ENCODE measurements at regions not wholly inside any gene's neighbourhood (a gene's known extent, or its start where the extent isn't known, plus 50 kb on each side); places are given as distances from the start of the nearest gene placed in this dataset.

DNA sequence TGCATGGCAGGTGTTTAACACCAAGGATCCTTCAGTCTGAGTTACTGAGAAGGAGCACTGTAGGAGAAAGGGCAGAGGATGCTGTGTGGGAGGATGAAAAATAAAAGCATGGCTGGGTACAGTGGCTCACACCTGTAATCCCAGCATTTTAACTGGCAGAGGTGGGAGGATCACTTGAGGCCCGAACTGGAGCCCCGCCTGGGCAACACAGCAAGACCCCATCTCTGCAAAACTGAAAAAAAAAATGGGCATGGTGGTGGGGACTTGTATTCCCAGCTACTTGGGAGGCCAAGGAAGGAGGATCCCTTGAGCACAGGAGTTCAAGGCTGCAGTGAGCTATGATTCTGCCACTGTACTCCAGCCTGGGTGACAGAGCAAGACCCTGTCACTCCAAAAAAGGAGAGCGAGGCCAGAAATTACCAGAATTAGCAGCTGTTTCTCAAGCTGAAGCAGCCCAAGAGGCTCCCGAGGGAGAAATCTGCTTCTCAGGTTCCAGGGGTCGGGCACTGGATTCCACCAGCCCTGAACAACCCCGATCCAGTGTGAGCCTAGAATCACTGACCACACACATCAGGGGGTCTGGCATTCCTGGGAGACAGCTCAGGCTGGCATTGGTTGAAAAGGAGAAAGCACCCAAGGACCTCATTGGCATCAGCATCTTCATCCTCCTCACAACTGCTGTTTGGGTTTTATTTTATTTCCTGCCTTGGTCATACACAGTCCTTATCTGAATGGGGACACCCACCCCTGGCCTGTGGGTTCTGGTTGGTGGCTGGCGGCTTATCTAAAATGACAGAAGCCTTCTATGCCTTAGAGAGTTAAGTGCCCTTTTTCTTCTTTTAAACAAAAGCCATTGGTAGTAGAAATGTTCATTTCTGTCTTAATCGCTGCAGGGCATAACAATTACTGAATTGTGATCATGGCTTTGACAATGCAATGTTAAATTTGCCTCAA, 66.3 kb upstream of the TRIM2 start:
- TF ChIP-seq, protein P1, sequence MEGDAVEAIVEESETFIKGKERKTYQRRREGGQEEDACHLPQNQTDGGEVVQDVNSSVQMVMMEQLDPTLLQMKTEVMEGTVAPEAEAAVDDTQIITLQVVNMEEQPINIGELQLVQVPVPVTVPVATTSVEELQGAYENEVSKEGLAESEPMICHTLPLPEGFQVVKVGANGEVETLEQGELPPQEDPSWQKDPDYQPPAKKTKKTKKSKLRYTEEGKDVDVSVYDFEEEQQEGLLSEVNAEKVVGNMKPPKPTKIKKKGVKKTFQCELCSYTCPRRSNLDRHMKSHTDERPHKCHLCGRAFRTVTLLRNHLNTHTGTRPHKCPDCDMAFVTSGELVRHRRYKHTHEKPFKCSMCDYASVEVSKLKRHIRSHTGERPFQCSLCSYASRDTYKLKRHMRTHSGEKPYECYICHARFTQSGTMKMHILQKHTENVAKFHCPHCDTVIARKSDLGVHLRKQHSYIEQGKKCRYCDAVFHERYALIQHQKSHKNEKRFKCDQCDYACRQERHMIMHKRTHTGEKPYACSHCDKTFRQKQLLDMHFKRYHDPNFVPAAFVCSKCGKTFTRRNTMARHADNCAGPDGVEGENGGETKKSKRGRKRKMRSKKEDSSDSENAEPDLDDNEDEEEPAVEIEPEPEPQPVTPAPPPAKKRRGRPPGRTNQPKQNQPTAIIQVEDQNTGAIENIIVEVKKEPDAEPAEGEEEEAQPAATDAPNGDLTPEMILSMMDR (IDR thresholded peaks at IDR 0.05; ENCODE audit: low read depth, low read length) = no peak
- DNase-seq (ENCODE audit: extremely low read depth, low read depth) = no peak

DNA sequence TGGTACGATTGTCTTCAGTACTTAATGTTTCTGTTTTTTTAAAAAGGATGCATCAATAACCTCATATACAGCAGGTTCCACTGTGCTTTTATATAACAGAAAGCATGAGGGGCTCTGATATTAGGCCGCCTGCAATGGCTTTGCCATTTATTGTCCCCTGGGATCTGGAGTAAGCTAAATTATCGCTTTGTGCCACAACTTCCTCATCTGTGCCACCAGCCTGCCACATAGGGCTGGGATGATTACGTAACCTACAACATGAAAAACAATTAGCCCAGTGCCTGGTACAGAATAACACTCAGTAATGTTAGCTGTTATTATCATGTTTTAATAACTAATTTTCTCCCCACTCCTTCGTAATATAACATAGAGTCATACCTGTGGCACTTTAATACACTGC, 65.5 kb upstream of the TRIM2 start:
- TF ChIP-seq, protein P1 (IDR thresholded peaks at IDR 0.05; ENCODE audit: low read depth, low read length) = no peak
- no peak for DNase-seq (ENCODE audit: extremely low read depth, low read depth)

DNA sequence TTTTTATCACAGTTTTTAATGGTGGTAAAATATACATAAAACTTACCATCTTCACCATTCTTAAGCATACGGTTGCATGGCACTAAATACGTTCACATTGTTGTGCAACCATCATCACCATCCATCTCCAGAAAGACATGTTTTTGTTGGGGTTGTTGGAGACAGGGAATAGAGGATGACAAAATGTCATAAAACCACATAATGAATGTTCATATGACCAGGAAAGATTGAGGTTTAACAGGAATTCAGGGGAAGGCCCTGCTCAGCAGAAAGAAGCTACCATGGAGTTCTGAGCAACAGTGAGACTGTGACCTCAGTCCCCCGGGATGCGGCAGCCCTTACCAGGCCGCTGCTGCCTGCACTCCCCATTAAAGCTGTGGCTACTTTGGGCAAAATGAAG, 63.9 kb upstream of the TRIM2 start:
- no peak for DNase-seq (ENCODE audit: extremely low read depth, low read depth)
- TF ChIP-seq, protein P1 (IDR thresholded peaks at IDR 0.05; ENCODE audit: low read depth, low read length) = no peak

DNA sequence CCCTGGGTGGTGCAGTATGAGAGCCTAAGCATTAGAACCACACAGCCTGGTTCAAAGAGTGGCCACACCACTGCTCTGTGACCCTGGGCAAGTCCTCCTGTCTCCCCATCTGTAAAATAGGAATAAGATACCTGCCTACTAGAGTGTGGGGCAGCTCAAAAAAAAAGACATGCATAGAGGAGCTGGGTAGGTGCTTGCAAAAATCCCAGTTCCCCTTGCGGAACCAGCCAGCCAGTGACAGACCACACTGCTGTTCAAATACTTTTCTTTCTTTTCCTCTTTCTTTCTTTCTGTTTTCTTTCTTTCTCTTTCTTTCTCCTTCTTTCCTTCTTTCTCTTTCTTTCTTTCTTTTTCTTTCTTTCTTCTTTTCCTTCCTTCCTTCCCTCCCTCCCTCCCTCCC, 63.0 kb upstream of the TRIM2 start:
- TF ChIP-seq, protein P1 (IDR thresholded peaks at IDR 0.05; ENCODE audit: low read depth, low read length) = no peak
- DNase-seq (ENCODE audit: extremely low read depth, low read depth) = no peak

DNA sequence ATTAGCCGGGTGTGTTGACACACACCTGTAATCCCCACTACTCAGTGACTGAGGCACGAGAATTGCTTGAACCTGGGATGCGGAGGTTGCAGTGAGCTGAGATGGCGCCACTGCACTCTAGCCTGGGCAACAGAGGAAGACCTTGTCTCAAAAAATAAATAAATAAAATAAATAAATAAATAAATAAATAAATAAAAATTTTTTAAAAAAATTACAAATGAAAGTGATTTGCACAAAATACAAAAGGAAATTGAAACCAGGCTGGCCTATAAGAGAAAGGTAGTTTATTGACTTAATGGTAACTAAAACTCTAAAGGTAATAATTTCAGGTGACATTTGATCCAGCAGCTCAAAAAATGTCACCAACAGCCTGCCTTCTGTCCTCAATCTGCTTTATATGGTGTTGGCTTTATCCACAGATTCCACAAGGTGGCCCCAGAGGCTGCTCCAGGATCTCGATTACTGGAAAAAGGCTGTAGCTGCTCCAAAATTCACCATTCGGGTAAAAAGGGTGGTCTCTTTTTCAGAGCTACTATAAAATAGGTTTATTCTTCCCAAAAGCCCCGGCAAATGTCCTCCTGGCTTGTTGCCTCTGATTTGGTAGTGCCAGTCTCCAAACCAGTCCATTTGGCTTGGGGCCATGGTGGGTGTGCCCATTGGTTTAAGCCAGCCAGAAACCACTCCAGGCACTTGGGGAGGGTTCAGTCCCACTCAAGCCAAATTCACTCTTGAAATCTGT, 61.4 kb upstream of the TRIM2 start:
- TF ChIP-seq, protein P1 (IDR thresholded peaks at IDR 0.05; ENCODE audit: low read depth, low read length) = peak; percentile 95
- peak; percentile 42 for DNase-seq (ENCODE audit: extremely low read depth, low read depth)

DNA sequence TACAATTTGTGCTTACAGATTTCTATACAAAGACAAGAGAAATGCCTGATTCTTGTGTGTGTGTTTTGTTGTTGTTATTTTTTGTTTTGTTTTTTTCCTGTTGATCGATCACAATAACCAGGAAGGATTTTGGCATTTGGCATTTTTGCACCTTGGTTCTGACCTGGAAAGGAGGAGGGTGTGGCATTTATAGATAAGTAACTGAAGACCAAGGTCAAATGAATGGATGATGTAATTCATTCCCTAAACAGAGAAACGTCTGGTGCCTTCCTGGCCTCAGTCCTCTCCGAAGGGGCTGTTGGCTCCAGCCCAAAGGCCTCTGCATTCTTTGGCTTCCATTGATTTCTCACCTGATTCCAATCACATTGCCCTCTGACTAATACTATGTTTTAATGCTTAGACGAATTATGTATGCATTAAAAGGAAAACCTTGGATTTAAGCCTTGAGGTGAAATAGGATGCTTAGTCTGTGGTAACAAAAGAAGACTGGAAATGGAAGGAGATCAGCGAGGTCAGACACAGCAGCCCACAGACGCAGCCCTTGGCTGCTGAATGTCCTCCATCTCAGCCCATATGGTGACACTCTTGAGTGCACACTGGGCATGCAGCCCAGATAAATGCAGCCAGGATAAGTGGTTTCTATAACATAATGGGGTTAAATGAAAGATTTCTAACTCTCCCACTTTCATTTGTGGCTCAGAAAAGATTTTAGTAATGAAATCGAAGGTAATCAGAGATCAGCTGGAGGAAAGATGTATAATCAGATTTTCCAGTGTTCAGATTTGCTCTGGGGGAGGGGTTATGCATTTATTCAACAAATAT, 60.5 kb upstream of the TRIM2 start:
- TF ChIP-seq, protein P1 (IDR thresholded peaks at IDR 0.05; ENCODE audit: low read depth, low read length) = no peak
- peak; percentile 24 for DNase-seq (ENCODE audit: extremely low read depth, low read depth)
